ENCODE measurements at regions not wholly inside any gene's neighbourhood (a gene's known extent, or its start where the extent isn't known, plus 50 kb on each side); places are given as distances from the start of the nearest gene placed in this dataset.

GRCh38 chr15:93319121-93319814, 230.3 kb upstream of the RGMA start:
- no peak for DNase-seq (ENCODE audit: low read depth in 2 of 2)

- no peak for DNase-seq (ENCODE audit: low read depth in 2 of 2)
Observed at GRCh38 chr15:93317772-93318171, 228.8 kb upstream of the RGMA start.

GRCh38 chr15:93314245-93314644, 225.2 kb upstream of the RGMA start:
- DNase-seq (ENCODE audit: low read depth in 2 of 2) = no peak

GRCh38 chr15:93312891-93313486, 224.0 kb upstream of the RGMA start:
- DNase-seq (ENCODE audit: low read depth in 2 of 2) = no peak

GRCh38 chr15:93311620-93312019, 222.6 kb upstream of the RGMA start:
- no peak for DNase-seq (ENCODE audit: low read depth in 2 of 2)

- no peak for DNase-seq (ENCODE audit: low read depth in 2 of 2)
Observed at GRCh38 chr15:93308026-93308690, 219.1 kb upstream of the RGMA start.

GRCh38 chr15:93307513-93307912, 218.5 kb upstream of the RGMA start:
- DNase-seq (ENCODE audit: low read depth in 2 of 2) = no peak

GRCh38 chr15:93305306-93305705, 216.3 kb upstream of the RGMA start:
- no peak for DNase-seq (ENCODE audit: low read depth in 2 of 2)

- no peak for DNase-seq (ENCODE audit: low read depth in 2 of 2)
Observed at GRCh38 chr15:93302080-93302765, 213.2 kb upstream of the RGMA start.

- no peak for DNase-seq (ENCODE audit: low read depth in 2 of 2)
Observed at GRCh38 chr15:93300796-93301195, 211.8 kb upstream of the RGMA start.

- no peak for DNase-seq (ENCODE audit: low read depth in 2 of 2)
Observed at GRCh38 chr15:93299675-93300074, 210.7 kb upstream of the RGMA start.

- no peak for DNase-seq (ENCODE audit: low read depth in 2 of 2)
Observed at GRCh38 chr15:93298901-93299300, 209.9 kb upstream of the RGMA start.

GRCh38 chr15:93296759-93297500, 207.9 kb upstream of the RGMA start:
- DNase-seq (ENCODE audit: low read depth in 2 of 2) = no peak

- no peak for DNase-seq (ENCODE audit: low read depth in 2 of 2)
Observed at GRCh38 chr15:93294896-93295295, 205.9 kb upstream of the RGMA start.

- DNase-seq (ENCODE audit: low read depth in 2 of 2) = no peak
Observed at GRCh38 chr15:93294066-93294465, 205.1 kb upstream of the RGMA start.

GRCh38 chr15:93291380-93291779, 202.4 kb upstream of the RGMA start:
- no peak for DNase-seq (ENCODE audit: low read depth in 2 of 2)

GRCh38 chr15:93290618-93290946, 201.6 kb upstream of the RGMA start:
- no peak for DNase-seq (ENCODE audit: low read depth in 2 of 2)

GRCh38 chr15:93289941-93290617, 201.1 kb upstream of the RGMA start:
- DNase-seq (ENCODE audit: low read depth in 2 of 2) = no peak

- DNase-seq (ENCODE audit: low read depth in 2 of 2) = no peak
Observed at GRCh38 chr15:93288728-93289294, 199.8 kb upstream of the RGMA start.

- DNase-seq (ENCODE audit: low read depth in 2 of 2) = no peak
Observed at GRCh38 chr15:93286446-93286845, 197.4 kb upstream of the RGMA start.

- DNase-seq (ENCODE audit: low read depth in 2 of 2) = no peak
Observed at GRCh38 chr15:93283854-93284253, 194.8 kb upstream of the RGMA start.

Data from stimulated activated CD8-positive, alpha-beta memory T cell treated with anti-CD3 and anti-CD28 coated beads, Interleukin-7, amount 100 ng/mL, for 4 hours (primary cell).